Peyer's patch (tissue), 4 donors: ENCODE measurements at regions not wholly inside any gene's neighbourhood (a gene's known extent, or its start where the extent isn't known, plus 50 kb on each side); places are given as distances from the start of the nearest gene placed in this dataset.

Source experiments
- POLR2A ChIP-seq, 2 donors: fragments of 450-650 bp; IDR thresholded peaks; one replicate each; pipeline ENCODE4 v1.5.1; 2017; ENCODE audit warnings: antibody characterized with exemption in 2 of 2, mild to moderate bottlenecking in 2 of 2, moderate library complexity in 2 of 2
- TF ChIP-seq, protein P1 (sequence below), 6 experiments: fragments of 450-650 bp in 4 of 6; fragments of 200-600 bp in 2 of 6; sonication (generic) in 1 of 6; IDR thresholded peaks; one replicate each; pipeline ENCODE4 v1.5.1; 2017 to 2019; ENCODE audit warnings: antibody characterized with exemption in 6 of 6, mild to moderate bottlenecking in 3 of 6, moderate library complexity in 1 of 6

GRCh38 chr10:3225561-3225960, 53.0 kb upstream of the PITRM1 start:
- TF ChIP-seq POLR2A (IDR thresholded peaks at IDR 0.05) = no peak
- TF ChIP-seq, protein P1, sequence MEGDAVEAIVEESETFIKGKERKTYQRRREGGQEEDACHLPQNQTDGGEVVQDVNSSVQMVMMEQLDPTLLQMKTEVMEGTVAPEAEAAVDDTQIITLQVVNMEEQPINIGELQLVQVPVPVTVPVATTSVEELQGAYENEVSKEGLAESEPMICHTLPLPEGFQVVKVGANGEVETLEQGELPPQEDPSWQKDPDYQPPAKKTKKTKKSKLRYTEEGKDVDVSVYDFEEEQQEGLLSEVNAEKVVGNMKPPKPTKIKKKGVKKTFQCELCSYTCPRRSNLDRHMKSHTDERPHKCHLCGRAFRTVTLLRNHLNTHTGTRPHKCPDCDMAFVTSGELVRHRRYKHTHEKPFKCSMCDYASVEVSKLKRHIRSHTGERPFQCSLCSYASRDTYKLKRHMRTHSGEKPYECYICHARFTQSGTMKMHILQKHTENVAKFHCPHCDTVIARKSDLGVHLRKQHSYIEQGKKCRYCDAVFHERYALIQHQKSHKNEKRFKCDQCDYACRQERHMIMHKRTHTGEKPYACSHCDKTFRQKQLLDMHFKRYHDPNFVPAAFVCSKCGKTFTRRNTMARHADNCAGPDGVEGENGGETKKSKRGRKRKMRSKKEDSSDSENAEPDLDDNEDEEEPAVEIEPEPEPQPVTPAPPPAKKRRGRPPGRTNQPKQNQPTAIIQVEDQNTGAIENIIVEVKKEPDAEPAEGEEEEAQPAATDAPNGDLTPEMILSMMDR (IDR thresholded peaks at IDR 0.05) = no peak
